ENCODE measurements at regions not wholly inside any gene's neighbourhood (a gene's known extent, or its start where the extent isn't known, plus 50 kb on each side); places are given as distances from the start of the nearest gene placed in this dataset.

DNA sequence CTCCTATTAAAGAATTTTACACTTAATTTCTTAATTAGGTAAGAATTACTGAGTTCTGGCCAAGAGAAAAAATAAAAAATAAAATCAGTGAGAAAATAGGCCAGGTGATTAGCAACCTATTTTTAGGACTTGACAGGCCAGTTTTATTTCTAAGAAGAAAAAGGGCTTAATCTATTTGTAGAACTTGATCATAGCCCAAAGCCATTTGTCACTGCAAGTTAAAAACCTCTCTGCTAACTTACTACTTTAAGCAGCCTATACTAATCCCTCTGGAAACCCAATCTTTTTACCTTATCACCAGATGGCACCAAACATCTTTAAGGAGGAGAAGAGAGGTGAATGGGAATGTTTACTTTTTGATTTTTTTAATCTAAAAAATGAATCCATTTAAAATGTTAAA, 222.1 kb upstream of the RHOBTB1 start:
- TF ChIP-seq FOSL2 (IDR thresholded peaks at IDR 0.05) (no peak), FOSL2 (CRISPR knock-in tag; IDR thresholded peaks at IDR 0.05) (no peak), ZFP36 (IDR thresholded peaks at IDR 0.05; ENCODE audit: borderline replicate concordance, partially characterized antibody) (no peak), EHF (CRISPR knock-in tag; IDR thresholded peaks at IDR 0.05) (no peak), SREBF2 (IDR thresholded peaks at IDR 0.05) (no peak), JUN (IDR thresholded peaks at IDR 0.05) (no peak), POLR2AphosphoS2 (conservative IDR thresholded peaks at IDR 0.05; ENCODE audit: low read length) (no peak), RAD21 (conservative IDR thresholded peaks at IDR 0.05 in 1 of 2, IDR thresholded peaks at IDR 0.05 in 1 of 2) (peak in 1 of 2 experiments; percentile 18; a peak in 1 of 5 replicates), ZC3H11A (IDR thresholded peaks at IDR 0.05) (no peak)
- Histone ChIP-seq H3K9me3 (no peaks in the 10 kb centered on the region; the same call in 2 of the 3 replicates), H3K4me3 (no peak overlapping the region), H3K4me1 (no peaks in the 10 kb centered on the region), H3K27ac (no peak overlapping the region), H3K4me2 (no peak overlapping the region)
- DNase-seq (ENCODE audit: low read depth in 1 of 2, low spot score in 1 of 2) (no peak), FAIRE-seq (no peak), ATAC-seq (no peak)
- ChIA-PET CTCF (interaction anchor here (0.8 kb wide), 1 partner anchor 16 kb away, joined by 3 read pairs; no protein-coding TSS in a partner anchor), POLR2A (no interaction called here)

DNA sequence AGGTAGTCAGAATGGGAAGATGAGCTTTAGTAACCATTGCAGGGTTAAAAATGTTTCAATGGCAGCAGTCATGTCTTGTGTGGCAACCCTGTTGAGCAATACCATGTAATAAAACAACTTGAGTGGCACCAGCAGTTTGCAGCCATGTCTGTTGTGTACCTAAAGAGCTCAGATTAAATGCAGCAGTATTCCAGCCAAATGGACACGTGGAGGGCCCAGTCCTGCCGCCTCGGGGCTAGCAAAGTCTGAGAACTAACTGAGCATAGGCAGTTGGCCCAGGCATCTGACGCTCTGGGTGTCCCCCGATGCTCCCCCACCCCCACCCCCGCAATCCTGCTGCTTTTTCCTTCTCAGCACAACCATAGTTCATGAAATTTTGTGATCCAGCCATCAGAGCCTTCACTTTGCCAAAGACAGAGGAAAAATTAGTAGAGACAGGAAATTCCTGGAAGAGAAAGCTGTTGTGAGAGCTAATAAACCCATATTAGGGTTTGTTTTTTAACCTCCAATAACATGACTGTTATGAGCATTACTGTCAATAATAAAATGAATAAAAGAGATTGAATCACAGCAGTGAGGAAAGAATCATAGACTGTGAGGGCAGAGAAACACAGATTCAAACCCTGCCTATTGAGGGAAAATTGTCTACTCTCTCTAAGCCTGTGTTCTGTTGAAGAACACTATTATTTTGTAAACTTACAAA, 220.6 kb upstream of the RHOBTB1 start:
- ChIA-PET POLR2A (no interaction called here), CTCF (interaction anchor here (0.8 to 1.6 kb wide), 3 partner anchors 18 to 123 kb away, joined by 3 to 6 read pairs (median 3); no protein-coding TSS in a partner anchor)
- ATAC-seq = no peak
- Histone ChIP-seq H3K27ac (peak overlapping the region in 1 of 2 experiments; percentile 22; a peak in 1 of 6 replicates), H3K4me3 (no peak overlapping the region), H3K4me1 (no peaks in the 10 kb centered on the region), H3K4me2 (peak overlapping the region; percentile 42), H3K9me3 (no peaks in the 10 kb centered on the region; the same call in 2 of the 3 replicates)
- no peak for FAIRE-seq
- WGBS (ENCODE audit: missing lambda C conversion rate) = 25% methylated on average over 6 of the region's 6 CpGs
- TF ChIP-seq CEBPB (IDR thresholded peaks at IDR 0.05) (peak; percentile 56 to 67; a peak in 3 of 4 replicates), BHLHE40 (IDR thresholded peaks at IDR 0.05; ENCODE audit: low read depth, low read length) (no peak)
- DNase-seq (ENCODE audit: low read depth in 1 of 2, low spot score in 1 of 2) = peak in 1 of 2 experiments; percentile 11

DNA sequence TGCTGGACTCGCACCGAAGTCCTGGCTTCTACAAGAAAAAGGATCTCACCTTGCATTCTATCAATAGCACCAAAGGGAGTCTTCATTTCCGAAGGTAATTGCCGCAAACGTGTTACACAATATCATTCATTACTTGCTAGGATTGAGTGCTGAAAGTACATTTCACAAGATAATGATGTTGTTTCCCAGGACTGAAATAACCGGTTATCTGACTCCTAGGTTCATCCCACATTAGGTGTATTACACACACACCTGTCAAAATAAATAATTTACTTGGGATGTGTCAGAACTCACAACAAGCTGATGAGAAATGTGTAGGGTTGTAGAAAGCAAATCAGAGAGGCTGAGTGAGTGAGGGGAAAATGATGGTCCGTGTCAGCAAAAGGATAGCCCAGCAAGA, 219.4 kb upstream of the RHOBTB1 start:
- no peak overlapping the region for H3K4me2 ChIP-seq
- ATAC-seq (no peak), DNase-seq (ENCODE audit: low read depth in 1 of 2, low spot score in 1 of 2) (no peak), FAIRE-seq (no peak)
- H3K9me3 ChIP-seq = no peaks in the 10 kb centered on the region; the same call in 2 of the 3 replicates
- POLR2A ChIA-PET = no interaction called here
- H3K27ac ChIP-seq = no peak overlapping the region
- CTCF ChIA-PET = interaction anchor here (1.1 to 1.6 kb wide), 2 partner anchors 17 to 22 kb away, joined by 3 to 6 read pairs; no protein-coding TSS in a partner anchor
- no peak overlapping the region for H3K4me3 ChIP-seq
- no peaks in the 10 kb centered on the region for H3K4me1 ChIP-seq
- TF ChIP-seq, protein P1, sequence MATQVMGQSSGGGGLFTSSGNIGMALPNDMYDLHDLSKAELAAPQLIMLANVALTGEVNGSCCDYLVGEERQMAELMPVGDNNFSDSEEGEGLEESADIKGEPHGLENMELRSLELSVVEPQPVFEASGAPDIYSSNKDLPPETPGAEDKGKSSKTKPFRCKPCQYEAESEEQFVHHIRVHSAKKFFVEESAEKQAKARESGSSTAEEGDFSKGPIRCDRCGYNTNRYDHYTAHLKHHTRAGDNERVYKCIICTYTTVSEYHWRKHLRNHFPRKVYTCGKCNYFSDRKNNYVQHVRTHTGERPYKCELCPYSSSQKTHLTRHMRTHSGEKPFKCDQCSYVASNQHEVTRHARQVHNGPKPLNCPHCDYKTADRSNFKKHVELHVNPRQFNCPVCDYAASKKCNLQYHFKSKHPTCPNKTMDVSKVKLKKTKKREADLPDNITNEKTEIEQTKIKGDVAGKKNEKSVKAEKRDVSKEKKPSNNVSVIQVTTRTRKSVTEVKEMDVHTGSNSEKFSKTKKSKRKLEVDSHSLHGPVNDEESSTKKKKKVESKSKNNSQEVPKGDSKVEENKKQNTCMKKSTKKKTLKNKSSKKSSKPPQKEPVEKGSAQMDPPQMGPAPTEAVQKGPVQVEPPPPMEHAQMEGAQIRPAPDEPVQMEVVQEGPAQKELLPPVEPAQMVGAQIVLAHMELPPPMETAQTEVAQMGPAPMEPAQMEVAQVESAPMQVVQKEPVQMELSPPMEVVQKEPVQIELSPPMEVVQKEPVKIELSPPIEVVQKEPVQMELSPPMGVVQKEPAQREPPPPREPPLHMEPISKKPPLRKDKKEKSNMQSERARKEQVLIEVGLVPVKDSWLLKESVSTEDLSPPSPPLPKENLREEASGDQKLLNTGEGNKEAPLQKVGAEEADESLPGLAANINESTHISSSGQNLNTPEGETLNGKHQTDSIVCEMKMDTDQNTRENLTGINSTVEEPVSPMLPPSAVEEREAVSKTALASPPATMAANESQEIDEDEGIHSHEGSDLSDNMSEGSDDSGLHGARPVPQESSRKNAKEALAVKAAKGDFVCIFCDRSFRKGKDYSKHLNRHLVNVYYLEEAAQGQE (IDR thresholded peaks at IDR 0.05) = no peak
- TF ChIP-seq RAD21 (conservative IDR thresholded peaks at IDR 0.05 in 1 of 2, IDR thresholded peaks at IDR 0.05 in 1 of 2) = no peak
- no peak for TF ChIP-seq CBX8 (IDR thresholded peaks at IDR 0.05)
- TF ChIP-seq FOSB (CRISPR knock-in tag; IDR thresholded peaks at IDR 0.05) = no peak
- TF ChIP-seq KDM5A (IDR thresholded peaks at IDR 0.05) = no peak
- no peak for TF ChIP-seq CHD2 (IDR thresholded peaks at IDR 0.05; ENCODE audit: low read length, partially characterized antibody)
- no peak for TF ChIP-seq EHF (CRISPR knock-in tag; IDR thresholded peaks at IDR 0.05)
- TF ChIP-seq ZNF302 (CRISPR knock-in tag; IDR thresholded peaks at IDR 0.05) = no peak
- TF ChIP-seq NFE2L2 (conservative IDR thresholded peaks at IDR 0.05; ENCODE audit: low read length) = no peak
- no peak for TF ChIP-seq ESRRA (IDR thresholded peaks at IDR 0.05; ENCODE audit: borderline replicate concordance, low read length)
- TF ChIP-seq, protein P2, sequence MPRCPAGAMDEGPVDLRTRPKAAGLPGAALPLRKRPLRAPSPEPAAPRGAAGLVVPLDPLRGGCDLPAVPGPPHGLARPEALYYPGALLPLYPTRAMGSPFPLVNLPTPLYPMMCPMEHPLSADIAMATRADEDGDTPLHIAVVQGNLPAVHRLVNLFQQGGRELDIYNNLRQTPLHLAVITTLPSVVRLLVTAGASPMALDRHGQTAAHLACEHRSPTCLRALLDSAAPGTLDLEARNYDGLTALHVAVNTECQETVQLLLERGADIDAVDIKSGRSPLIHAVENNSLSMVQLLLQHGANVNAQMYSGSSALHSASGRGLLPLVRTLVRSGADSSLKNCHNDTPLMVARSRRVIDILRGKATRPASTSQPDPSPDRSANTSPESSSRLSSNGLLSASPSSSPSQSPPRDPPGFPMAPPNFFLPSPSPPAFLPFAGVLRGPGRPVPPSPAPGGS (IDR thresholded peaks at IDR 0.05) = no peak
- no peak for TF ChIP-seq FOXS1 (CRISPR knock-in tag; IDR thresholded peaks at IDR 0.05)
- TF ChIP-seq HDAC2 (IDR thresholded peaks at IDR 0.05) = no peak
- no peak for TF ChIP-seq BHLHE40 (IDR thresholded peaks at IDR 0.05; ENCODE audit: low read depth, low read length)
- WGBS (ENCODE audit: missing lambda C conversion rate) = 88% methylated on average over 7 of the region's 7 CpGs

Data from A549 (cell line).